H1 (cell line): ENCODE measurements at regions not wholly inside any gene's neighbourhood (a gene's known extent, or its start where the extent isn't known, plus 50 kb on each side); places are given as distances from the start of the nearest gene placed in this dataset.

Source experiments
- SRF ChIP-seq: IDR thresholded peaks from 2 replicates; pipeline ENCODE4 v1.6.1; 2011; ENCODE audit warnings: mild to moderate bottlenecking, low read depth, low read length, moderate library complexity

- TF ChIP-seq SRF: no peak
These were observed 65.7 kb upstream of the NOCT start (continued) for GRCh38 chr4:138949866-138950265.
